Hematopoietic multipotent progenitor cell (in vitro differentiated cells): ENCODE measurements at regions not wholly inside any gene's neighbourhood (a gene's known extent, or its start where the extent isn't known, plus 50 kb on each side); places are given as distances from the start of the nearest gene placed in this dataset.

ENCODE experiments used
- DNase-seq, 3 donors: peaks; one replicate each; pipeline ENCODE4 v3.0.0-alpha.2; 2011 to 2015; ENCODE audit warnings: low read depth in 2 of 3, low spot score in 2 of 3

DNA sequence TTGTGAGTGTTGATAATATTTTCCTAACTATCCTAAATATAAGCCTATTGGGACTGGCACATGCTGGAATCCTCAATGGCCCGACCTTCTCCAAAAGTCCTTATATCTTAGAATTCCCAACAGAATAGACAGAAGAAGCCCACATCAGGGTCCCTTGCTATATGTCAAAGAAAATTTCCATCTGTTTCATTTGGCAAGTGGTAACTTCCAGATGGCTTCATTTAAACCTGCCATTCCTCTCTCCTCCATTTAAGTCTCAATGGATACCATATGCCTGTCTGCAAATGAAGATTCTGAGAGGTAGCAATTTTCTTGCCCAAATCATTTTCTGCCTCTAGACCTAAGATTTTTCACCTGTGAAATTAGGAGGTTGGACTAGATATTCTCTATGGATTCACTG, 73.1 kb upstream of the KCNA4 start:
- DNase-seq: no peak

DNA sequence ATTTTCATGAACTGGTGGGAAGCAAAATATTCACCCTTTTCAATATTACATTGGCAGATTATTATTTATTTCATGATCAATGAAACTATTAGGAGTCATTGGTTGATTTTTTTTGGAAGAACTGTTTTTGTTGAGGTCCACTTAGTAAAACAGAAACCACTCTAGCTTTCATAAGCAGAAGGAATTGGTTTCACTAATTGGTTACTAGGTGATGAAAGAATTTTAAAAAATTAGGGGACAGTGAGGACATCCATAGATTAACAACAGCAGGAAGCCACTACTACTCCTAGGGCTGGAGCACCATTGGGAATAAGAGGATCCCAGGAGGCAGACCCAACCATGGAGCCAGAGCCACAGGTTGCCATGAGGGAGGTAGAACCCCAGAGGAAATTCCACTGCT, 74.4 kb upstream of the KCNA4 start:
- no peak for DNase-seq

DNA sequence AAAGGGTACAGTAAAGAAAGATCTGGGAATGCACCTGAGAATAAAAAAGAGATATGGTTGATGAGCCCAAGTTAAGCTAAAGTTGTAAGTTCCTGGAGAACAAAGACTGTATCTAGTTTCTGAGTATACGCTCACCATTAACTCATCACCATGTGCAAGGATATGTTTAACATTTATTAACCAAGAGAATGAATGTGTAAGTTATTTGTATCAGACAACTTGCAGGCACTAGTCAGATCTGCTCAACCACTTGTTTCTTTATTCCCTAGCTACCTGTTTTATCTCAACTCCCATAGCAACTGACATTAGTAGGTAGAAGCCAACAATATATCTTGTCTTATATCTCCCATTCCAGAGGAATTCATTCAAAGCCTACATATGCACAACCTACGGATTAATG, 74.9 kb upstream of the KCNA4 start:
- no peak for DNase-seq

DNA sequence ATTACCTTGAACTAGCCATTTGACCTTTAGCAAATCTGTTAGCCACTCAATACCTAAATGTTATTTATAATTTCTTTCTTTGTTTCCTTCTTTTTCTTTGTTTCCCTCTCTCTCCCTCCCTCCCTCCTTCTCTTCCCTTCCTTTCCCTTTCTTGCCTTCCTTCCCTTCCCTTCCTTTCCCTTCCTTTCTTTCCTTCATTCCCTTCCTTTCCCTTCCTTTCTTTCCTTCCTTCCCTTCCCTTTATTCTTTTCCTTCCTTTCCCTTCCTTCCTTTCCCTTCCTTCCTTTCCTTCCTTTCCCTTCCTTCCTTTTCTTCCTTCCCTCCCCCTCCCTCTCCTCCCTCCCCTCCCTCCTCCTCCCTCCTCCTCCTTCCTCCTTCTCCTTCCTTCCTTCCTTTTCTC, 75.7 kb upstream of the KCNA4 start:
- DNase-seq: no peak

DNA sequence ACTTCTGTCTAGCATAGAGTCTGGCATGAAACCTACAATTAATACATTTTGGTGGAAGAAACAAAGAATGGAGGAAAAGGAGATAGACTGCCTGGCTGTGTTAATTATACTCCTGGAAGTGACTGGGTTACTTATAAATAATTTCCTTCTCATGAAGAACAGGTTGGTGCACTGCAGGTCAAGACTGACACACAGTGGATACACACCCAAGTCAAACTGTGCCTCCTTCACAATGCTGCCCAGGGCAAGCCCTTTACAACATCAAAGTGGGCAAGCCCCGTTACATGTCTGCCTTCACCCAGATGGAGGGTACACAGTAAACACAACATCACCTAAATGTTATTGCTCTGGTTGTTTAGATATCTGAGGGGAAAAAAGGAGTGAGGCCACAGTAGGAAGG, 83.7 kb upstream of the KCNA4 start:
- DNase-seq: no peak

- no peak for DNase-seq
These were observed 89.7 kb upstream of the KCNA4 start for GRCh38 chr11:30106222-30107181.

DNA sequence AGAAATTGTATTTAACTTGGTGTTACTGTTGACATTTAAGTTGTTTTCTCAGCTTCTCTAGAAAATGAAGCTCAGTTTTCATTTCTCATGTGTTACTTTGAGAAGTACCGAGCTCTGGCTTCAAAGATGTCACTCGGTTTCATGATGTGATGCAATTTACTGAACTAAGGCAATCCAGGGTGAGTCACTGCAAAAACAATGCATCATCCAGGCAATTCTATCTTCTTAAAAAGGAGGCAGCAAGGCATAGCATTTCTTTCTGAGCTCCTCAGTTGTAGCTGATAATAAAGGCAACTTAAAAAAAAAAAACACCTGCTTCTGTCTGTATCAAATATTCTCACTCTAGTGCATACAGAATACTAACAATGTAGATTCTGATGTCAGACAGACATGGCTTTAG, 91.1 kb upstream of the KCNA4 start:
- DNase-seq: no peak

DNA sequence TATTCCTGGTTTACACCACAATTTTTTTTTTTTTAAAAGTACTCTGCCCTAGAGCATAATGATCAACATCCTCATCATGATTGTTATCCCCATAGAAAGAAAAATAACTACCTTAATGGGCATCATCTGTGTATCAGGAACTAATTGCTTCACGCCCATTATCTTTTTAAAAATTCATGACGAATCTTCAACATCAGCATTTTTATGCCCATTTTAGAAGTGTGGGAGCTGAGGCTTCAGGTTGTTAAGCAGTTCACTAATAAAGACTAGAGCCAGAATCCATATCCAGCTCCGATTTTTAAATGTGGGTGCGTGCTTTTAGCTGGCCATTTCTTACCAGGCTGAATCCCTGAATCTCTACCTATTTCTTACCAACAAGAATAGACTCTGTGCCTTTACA, 92.9 kb upstream of the KCNA4 start:
- no peak for DNase-seq

GRCh38 chr11:30110691-30111090, 93.9 kb upstream of the KCNA4 start:
- DNase-seq: no peak

GRCh38 chr11:30111786-30112185, 95.0 kb upstream of the KCNA4 start:
- no peak for DNase-seq

- DNase-seq: no peak
These were observed 96.6 kb upstream of the KCNA4 start for GRCh38 chr11:30113326-30113898.

GRCh38 chr11:30116512-30116911, 99.7 kb upstream of the KCNA4 start:
- DNase-seq: no peak

- DNase-seq: no peak
These were observed 103.3 kb upstream of the KCNA4 start for GRCh38 chr11:30120045-30120589.

- no peak for DNase-seq
These were observed 105.4 kb upstream of the FSHB start for GRCh38 chr11:30125456-30125855.

- peak in 2 of 3 donors; percentile 3 to 18 for DNase-seq
These were observed 102.4 kb upstream of the FSHB start for GRCh38 chr11:30128269-30128932.

DNA sequence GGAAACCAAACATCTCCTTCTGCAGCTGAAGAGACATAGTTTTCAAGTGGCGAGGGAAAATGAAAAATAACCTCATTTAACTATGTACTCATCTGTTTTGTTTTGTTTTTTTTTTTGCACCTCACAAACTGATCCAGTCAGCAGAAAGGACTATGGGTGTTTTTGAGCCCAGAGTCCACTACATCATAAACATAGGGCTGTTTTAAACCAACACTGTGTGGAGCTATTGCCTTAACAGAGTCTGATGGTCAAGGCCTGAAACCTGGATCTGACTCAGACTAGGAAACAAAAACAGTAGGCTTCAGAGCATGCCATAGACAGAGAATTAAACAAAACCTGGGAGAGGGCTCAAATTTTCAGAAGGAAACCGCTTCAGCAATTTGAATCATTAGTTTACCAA, 99.3 kb upstream of the FSHB start:
- no peak for DNase-seq

DNA sequence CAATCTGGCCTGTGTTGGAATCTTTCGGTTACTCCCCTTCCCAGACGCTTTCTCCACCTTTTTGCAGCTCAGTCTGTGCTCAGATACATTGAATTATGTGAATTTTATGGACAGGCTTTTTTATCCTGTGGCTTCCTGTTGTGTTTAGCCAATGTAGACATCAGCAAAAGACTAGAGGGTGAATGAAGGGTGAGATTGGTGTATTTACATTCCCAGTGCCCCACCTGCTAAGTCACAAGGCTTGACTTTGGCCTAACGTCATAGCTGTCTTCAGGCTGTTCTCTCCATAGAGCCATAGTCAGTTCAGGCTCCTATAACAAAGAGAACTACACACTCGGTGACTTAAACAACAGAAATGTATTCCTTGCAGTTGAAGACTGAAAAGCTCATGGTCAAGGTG, 97.5 kb upstream of the FSHB start:
- DNase-seq: no peak

GRCh38 chr11:30143098-30143705, 87.6 kb upstream of the FSHB start:
- peak in 2 of 3 donors; percentile 2 to 35 for DNase-seq

DNA sequence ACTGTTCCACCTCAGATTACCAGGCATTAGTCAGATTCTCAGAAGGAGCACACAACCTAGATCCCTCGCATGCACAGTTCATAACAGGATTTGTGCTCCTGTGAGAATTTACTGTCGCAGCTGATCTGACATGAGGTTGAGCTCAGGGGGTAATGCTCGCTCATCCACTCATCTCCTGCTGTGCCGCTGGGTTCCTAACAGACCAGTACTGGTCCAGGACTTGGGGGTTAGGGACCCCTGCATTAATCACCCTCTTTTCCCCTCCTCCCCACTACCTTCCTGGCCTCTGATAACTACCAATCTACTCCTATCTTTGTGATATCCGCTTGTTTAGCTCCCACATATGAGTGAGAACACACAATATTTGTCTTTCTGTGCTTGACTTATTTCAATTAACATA, 83.5 kb upstream of the FSHB start:
- DNase-seq: no peak

GRCh38 chr11:30149998-30150397, 80.8 kb upstream of the FSHB start:
- DNase-seq: no peak

GRCh38 chr11:30150425-30150824, 80.4 kb upstream of the FSHB start:
- no peak for DNase-seq
